GM23248 (cell line): ENCODE measurements at regions not wholly inside any gene's neighbourhood (a gene's known extent, or its start where the extent isn't known, plus 50 kb on each side); places are given as distances from the start of the nearest gene placed in this dataset.

Experiments used
- EZH2 ChIP-seq: fragments of 200-600 bp; sonication (generic); IDR thresholded peaks from 2 replicates; pipeline ENCODE4 v1.6.1; 2018; ENCODE audit warnings: antibody characterized with exemption, mild to moderate bottlenecking; ENCODE audit not compliant: insufficient read depth, poor library complexity, severe bottlenecking
- EZH2phosphoT487 ChIP-seq: fragments of 200-600 bp; sonication (generic); IDR thresholded peaks from 2 replicates; pipeline ENCODE4 v1.6.1; 2018; ENCODE audit warnings: antibody characterized with exemption, moderate library complexity, mild to moderate bottlenecking, low read depth; ENCODE audit not compliant: insufficient read depth

DNA sequence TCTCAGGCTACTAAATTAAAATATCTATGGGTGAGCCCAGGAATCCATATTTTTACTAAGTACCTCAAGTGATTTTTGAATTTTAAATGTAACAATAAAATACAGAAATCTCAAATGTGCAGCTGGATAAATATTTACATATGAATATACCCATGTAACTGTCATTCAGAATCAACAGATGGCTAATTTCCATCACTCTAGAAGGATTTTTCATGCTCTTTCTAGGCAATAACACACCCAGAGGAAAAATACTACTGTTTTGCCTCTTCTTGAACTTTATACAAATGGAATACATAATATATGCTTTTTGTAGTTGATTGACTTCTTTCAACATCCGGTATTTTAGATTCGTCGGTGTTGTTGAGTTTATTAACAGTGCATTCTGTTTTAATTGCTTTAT is 601.3 kb upstream of the NECTIN3 start:
- TF ChIP-seq EZH2 (no peak), EZH2phosphoT487 (no peak)
